Sigmoid colon (tissue), 4 donors: ENCODE measurements at regions not wholly inside any gene's neighbourhood (a gene's known extent, or its start where the extent isn't known, plus 50 kb on each side); places are given as distances from the start of the nearest gene placed in this dataset.

ENCODE experiments used
- POLR2A ChIP-seq, 2 donors: fragments of 450-650 bp; IDR thresholded peaks; one replicate each; pipeline ENCODE4 v1.6.1; 2016; ENCODE audit warnings: antibody characterized with exemption in 2 of 2, mild to moderate bottlenecking in 2 of 2, moderate library complexity in 2 of 2
- POLR2AphosphoS5 ChIP-seq, 4 donors: sonication (generic); formaldehyde crosslinking; IDR thresholded peaks; one replicate each; pipeline ENCODE4 v1.6.1; 2017; ENCODE audit warnings: antibody characterized with exemption in 4 of 4

- TF ChIP-seq POLR2AphosphoS5 (IDR thresholded peaks at IDR 0.05) (no peak), POLR2A (IDR thresholded peaks at IDR 0.05) (no peak)
Observed at GRCh38 chr4:10929818-10930217, 245.2 kb upstream of the CLNK start.
